ENCODE measurements at regions not wholly inside any gene's neighbourhood (a gene's known extent, or its start where the extent isn't known, plus 50 kb on each side); places are given as distances from the start of the nearest gene placed in this dataset.
"Not testable (repeated sequence)": the region's sequence is repeated elsewhere in the genome, so short reads cannot be mapped to it uniquely, and the experiment has no call there.

DNA sequence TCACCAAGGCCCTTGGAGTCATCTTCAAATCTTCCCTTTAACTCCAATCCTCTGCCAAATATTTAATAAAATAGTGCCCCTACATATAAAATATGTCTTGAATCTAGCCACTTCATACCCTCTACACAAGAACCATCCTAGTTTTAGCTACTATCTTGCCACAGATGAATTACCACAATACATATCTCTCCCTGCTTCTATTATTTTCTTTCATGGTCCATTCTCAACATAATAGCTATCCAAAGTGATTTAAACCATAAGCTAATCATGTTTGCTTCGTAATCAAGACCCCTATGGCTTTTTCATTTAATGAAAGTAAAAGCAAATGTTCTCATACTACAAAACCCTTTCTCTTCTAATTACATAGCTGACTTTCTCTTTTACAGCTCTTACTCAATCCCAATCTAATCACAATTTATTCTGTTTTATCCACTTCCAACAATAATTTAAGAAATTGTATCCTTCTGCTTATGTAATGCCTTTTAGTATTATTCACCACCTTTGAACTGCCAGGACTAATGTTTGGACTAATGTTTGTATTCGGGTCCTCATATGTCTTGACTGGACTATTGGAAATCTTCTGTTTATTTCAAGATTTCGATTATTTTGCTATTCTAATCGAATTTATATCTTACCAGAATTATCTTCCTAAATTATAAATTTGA is 412.0 kb downstream of the SLITRK1 start:
- DNase-seq (ENCODE audit: low read depth), result no peak

DNA sequence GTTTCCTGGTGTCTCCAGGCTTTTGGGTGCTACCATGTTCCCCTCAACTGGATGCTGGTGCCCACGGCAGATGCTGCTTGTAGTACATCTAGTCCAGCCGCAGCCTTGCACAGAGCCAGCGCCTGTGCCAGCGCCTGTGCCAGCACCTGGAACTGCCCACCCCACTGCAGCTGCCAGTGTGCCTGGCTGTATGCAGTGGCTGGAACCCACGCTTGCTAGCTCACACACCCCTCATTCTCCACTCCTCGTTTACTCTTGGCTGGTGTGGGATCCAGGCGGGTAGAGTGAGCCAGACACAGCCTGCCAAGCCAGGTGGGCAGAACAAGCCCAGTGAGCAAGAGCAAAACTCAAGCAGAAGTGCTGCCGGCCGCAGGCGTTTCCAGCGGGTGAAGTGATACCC is 428.6 kb downstream of the SLITRK1 start:
- no peak for DNase-seq (ENCODE audit: low read depth)

DNA sequence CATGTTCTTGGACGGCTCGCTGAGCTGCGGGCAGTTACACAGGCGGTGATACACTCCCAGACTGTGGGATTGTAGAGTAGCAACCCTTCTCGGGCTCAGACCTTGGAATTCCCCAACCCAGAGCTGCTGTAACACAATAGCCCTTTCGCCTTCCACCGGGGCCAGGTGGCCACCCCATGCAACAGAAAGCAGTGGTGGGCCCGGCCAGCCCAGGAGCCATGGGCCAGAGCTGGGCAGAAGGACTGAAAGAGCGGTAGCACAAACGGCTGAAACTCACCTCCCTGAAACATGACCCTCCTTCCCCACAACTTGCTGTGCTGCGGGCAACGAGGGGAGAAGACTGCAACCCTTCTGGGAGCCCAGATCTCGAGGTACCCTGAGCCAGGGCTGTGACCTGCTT is 429.0 kb downstream of the SLITRK1 start:
- DNase-seq (ENCODE audit: low read depth), result no peak

DNA sequence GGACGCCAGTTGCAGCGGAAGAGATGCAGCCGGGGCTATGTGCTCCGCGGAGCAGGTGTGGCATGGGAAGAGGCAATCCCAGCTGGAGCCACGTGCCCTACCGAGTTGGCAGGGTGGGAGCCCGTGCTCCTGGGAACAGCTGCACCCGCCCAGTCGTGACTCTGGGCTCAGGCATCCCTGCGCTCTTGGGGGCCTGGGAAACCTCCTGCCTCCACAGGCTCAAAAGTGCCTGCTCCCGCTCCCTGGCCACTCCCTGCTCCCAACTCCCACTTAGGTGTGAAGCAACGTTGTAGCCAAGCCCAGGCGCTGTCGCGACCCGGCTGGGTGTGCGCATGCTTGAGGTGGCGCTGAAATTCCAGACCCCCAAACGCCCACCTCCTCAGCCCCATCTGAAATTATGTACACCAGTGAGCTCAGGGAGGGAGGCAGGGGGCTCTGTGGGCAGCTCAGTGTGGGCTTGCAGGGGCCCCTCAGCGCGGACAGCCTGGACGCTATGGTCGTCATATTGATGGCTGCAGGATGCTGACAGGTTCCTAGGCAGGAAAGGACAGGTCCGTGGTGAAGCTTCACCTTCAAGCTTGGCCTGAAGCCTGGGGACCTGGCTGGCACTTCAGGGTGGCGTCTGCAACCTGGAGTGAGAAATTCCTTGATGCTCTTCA is 429.9 kb downstream of the SLITRK1 start:
- DNase-seq (ENCODE audit: low read depth), result no peak

DNA sequence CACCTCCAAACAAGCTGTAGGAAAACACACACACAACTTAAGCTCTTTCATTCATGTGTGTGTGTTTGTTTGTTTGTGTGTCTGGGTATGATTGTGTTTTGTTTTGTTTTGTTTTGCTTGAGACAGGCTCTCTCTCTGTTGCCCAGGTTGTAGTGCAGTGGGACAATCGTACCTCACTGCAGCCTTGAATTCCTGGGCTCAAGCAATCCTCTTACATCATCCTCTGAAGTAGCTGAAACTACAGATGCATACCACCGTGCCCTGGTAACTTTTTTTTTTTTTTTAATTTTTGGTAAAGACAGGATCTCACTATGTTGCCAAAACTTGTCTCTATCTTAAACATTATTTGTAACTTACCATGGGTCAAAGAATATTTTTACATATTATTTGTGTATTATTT is 431.7 kb downstream of the SLITRK1 start:
- DNase-seq (ENCODE audit: low read depth), result no peak

DNA sequence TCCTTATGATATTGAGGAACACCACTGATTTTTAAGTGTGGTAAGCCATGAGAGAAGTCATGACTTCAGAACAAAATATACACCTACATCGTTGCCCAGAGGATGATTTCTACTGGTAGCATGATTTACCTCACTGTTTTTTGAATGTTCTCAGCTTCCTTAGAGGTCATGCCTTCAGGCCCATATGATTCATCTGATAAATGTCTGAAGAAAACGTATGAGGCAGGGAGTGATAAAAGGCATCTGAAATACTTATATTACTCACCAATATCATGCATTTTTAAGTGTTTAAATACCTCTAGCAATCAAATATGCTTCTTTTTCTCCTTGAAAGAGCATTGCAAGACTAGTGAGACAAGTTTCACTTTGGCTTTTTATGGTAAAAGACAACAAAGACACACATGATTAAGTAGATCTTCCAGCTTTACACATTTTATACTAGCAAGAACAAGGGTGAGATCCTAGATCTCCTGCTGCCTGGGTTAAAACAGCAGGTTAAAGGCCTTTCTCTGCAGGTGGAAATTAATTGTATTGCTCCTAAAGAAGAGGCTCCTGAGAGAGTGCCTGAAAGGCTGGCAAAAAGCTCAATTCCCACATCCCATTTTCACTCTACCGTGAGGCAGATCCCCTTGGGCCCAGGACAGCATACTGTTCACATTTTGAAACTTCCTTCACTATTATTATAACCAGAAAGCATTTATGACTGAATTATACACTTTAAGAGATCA is 432.4 kb downstream of the SLITRK1 start:
- no peak for DNase-seq (ENCODE audit: low read depth)

DNA sequence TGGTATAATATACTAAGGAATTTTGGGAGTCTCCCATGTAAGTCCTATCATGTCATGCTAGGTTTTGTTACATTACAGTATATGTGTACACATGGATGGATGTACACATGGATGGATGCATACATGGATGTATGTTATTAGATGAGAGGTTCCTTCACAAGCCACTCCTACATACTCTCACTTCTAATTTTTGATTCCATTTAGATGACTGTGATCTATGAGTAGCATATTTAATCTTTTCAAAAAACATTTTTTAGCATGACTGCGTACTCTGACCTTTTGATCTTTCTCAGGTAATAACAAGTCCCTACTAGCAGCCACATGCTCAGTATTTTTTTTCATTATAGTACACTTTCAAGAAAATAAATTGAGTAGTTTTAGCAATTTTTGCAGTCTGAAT is 441.8 kb downstream of the SLITRK1 start:
- DNase-seq (ENCODE audit: low read depth), result no peak

DNA sequence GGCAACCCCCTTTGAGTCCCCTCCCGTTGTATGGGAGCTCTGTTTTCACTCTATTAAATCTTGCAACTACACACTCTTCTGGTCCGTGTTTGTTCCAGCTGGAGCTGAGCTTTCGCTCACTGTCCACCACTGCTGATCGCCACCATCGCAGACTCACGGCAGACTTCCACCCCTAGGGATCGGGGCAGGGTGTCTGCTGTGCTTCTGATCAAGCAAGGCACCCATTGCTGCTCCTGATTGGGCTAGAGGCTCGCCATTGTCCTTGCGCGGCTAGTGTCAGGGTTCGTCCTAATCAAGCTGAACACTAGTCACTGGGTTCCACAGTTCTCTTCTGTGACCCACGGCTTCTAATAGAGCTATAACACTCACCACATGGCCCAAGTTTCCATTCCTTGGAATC is 442.8 kb downstream of the SLITRK1 start:
- not testable (repeated sequence) for DNase-seq (ENCODE audit: low read depth)

DNA sequence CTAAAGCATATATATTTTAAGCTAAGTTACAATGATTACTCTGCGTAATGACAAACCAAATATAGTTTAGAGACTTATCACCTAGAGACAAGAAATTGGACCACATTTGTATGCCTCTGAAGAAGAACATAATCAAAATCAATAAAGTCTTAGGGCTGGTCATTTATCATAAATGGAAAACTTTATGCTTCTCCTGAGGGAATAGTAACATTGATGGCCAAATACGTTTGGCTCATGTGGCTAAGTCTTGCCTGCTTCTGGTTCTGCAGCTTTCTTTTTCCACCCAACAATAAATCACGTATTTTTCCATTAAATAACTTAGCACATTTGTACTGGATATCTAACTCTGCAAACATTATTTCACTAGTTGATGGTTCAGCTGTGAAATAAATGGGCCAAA is 458.4 kb downstream of the SLITRK1 start:
- no peak for DNase-seq (ENCODE audit: low read depth)

DNA sequence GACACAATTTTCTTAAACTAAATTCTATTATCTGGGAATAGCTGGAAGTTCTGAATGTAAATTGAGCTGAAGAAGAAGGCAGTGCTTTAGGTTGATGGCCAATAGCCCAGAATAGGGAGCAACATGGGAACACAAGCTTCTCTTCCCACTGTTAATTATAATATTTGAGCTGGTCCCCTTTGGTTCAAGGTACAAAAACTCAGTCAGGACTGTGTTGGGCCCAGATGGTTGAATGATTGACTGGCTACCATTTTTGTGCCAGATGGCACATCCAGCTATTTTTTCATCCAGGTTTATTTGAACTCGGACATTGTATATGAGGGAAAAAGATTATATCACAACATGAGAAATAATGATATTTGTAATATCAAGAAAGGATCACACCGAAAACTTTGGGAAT is 458.9 kb downstream of the SLITRK1 start:
- DNase-seq (ENCODE audit: low read depth), result no peak

DNA sequence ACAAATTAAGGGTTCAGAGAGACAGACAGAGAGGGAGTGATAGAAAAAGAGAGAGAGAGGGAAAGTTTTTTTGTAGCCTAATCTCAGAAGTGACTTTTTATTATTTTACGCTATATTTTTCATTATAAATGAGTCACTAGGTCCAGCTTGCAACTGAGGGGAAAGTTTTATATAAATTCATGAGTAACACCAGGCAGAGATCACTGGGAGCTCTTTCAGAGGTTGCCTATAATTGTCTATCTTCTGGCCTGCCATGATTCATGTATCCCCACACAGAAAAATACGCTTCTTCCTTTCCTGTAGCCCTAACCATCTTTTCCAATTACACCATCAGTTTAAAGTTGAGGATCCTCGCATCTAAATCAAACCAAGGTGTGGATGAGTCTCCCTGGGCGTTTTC is 467.9 kb downstream of the SLITRK1 start:
- DNase-seq (ENCODE audit: low read depth), result no peak

DNA sequence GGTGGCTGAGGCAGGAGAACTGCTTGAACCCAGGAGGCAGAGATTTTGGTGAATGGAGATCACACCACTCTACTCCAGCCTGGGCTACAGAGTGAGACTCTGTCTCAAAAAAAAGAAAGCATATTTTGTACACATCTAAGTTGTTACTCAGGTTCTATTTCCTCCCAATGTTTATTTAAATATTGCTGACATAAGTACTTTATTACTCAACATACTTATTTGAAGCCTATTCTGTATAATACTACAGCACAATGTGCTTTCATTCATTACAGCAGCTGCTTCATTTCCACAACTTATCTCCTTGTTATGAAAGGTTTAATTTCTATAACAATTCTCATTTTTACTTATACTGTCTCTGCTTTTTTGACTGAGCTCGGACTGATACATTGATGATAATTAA is 495.7 kb downstream of the SLITRK1 start:
- no peak for DNase-seq (ENCODE audit: low read depth)

DNA sequence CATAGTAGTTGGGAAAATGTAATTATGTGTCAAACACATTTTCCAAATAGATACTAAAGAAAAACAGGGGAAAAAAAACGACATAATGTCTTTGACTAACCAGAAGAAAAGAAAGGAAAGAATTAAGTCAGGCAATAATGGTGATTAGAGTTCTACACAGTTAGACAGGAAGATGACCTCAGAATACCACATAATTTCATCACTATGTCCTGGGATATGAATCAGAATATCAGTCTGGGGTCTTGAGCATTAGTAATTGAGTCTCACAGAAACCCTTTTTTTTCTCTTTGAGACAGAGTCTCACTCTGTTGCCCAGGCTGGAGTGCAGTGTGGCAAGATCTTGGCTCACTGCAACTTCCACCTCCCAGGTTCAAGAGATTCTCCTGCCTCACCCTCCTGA is 503.4 kb downstream of the SLITRK1 start:
- DNase-seq (ENCODE audit: low read depth), result no peak

DNA sequence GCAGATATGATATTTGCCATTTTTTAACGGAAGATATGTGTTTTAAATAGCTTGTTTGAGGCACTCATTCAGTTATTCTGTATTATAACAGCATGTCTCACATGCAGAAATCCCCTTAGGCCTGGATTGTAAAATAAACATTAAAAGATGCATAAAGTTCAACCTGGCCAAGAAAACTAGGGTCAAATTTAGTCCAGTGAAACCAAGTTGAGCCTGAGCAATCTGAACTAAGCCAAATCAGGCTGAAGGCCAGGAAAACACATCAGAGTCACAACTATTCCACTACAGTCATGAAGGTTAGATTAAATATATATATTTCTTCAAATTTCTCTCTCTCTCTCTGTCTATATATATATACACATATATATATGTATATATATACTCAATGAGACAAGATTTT is 504.8 kb downstream of the SLITRK1 start:
- DNase-seq (ENCODE audit: low read depth), result no peak

DNA sequence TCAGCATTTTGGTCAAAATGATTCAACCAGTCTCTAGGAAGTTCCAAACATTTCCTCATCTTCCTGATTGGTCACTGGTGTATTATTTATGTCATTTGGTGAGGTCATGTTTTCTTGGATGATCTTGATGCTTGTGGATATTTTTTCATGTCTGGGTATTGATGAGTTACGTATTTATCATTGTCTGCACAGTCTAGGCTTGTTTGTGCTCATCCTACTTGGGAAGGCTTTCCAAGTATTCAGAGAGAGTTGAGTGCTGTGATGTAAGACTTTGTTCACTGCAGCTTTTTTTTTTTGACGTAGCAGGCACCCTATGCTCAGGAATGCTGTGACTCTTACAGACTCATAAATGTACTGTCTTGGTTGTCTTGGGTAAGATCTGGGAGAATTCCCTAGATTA is 509.5 kb downstream of the SLITRK1 start:
- no peak for DNase-seq (ENCODE audit: low read depth)

DNA sequence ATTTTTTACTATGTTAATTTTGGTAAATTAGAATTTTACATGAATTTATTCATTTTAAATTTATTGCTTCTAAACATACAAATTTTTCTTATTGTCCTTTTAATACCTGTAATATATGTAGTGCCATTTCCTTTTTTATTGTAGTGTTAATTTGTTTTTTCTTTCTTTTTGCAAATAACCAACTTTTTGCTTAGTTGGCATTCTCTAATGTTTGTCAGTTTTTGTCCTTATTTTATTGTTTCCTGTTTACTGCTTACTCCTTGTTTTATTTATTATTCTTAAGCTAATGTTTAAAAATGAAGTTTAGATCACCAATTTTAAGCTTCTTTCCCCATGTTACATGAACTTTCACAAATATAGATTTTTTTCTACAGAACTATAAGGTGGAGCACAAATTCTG is 516.6 kb downstream of the SLITRK1 start:
- no peak for DNase-seq (ENCODE audit: low read depth)

DNA sequence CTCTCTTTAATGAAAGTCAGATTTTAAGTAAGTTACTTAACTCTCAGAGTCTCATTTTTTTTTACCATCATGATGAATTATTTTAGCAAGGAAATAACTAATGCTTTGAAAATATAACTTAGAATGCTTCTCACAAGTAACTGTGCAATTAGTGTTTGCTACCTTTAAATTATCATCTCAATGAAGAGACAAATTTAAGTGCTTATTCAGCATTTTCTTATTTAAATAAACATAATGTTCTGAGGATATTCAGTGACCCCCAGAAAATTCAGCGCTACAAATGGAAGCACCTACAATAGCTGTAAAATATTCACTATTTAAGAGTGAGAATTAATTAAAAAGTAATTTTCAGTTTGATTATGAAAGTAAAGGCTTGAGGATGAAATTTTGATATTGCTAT is 527.2 kb downstream of the SLITRK1 start:
- no peak for DNase-seq (ENCODE audit: low read depth)

DNA sequence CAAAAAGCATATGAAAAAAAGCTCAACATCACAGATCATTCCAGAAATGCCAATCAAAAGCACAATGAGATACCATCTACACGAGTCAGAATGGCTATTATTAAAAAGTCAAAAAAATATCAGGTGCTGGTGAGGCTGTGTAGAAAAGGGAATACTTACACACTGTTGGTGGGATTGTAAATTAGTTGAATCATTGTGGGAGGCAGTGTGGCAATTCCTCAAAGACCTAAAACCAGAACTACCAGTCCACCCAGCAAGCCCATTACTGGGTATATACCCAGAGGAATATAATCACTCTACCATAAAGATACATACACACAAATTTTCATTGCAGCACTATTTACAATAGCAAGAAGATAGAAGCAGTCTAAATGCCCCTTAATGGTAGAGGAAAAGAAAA is 529.9 kb downstream of the SLITRK1 start:
- no peak for DNase-seq (ENCODE audit: low read depth)

DNA sequence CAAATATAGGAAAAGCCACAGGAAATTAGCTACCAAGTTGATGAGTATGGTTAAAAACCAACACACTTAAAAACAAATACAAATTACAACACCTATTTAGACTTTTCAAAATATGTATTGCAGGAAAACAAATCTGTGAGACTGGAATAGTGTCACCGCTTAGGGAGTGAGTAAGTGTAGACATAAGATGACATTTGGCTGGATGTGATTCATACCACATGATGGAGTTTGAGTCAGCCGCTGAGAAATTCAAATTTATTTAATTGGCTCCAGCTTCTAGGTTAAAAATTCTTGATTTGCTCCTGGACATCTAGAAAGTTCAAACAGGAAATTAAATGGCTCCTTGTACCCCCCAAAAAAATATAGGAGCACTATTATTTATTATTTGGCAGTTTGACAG is 531.7 kb downstream of the SLITRK1 start:
- DNase-seq (ENCODE audit: low read depth), result no peak

DNA sequence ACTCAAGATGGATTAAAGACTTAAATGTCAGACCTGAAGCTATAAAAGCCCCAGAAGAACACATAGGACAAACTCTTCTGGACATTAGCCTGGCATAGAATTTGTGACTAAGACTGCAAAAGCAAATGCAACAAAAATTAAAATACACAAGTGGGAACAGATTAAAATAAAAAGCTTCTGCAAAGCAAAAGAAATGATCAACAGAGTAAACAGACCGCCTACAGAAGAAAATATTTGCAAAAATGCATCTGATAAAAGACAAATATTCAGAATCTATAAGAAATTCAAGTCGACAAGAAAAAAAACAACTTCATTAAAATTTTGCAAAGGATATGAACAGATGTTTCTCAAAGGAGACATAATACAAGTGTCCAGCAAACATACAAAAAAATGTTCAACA is 537.8 kb downstream of the SLITRK1 start:
- no peak for DNase-seq (ENCODE audit: low read depth)

DNA sequence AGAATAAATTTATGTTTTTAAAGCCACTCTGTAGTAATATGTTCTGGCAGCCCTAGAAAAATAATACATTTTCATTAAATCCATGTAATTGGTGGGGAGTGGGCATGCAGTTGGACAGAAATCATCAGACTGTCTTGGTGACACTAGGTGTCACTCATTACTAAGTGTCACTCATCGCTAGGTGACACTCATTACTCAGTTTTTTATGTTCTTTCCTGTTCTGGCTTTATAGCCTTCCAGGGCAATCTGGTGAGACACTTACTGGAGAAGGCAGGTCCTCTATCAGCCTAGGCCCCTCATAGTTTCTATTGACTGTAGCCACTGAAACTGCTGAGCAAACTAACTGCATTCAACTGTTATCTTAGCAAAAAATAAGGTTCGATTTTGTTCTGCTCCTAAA is 542.1 kb downstream of the SLITRK1 start:
- no peak for DNase-seq (ENCODE audit: low read depth)

DNA sequence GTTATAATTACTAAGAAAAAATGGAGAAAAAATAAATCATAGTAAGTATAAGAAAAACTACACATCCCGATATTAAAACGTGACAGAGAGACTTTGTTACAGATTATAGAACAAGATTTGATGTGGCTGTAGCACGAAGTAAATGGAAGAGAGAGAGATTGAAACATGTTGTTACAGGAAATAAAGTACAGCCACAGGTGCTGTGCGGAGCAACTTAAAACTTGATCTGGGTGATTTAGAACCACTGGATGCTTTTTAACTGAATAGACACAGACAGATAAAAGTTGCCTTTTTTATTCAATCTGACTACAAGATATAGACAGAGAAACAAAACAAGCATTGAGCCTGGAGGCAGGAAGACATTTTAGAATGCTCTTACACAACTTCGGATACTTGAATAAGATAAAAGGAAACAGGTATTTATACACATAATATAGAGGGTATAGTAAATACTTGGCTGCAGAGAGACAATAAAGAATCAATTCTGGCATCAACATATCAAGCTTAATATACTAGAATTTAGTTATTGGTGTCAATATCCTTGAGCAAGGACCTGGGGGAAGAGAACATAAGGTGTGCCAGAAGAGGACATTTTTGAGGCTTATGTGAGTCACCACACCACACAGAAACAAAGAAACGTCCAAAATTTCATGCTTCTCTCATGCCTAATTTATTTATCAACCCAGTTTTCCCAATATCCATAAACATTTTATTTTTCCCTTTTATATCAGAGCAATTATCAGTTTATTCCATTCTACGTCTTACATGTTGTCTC is 548.5 kb downstream of the SLITRK1 start:
- no peak for DNase-seq (ENCODE audit: low read depth)

DNA sequence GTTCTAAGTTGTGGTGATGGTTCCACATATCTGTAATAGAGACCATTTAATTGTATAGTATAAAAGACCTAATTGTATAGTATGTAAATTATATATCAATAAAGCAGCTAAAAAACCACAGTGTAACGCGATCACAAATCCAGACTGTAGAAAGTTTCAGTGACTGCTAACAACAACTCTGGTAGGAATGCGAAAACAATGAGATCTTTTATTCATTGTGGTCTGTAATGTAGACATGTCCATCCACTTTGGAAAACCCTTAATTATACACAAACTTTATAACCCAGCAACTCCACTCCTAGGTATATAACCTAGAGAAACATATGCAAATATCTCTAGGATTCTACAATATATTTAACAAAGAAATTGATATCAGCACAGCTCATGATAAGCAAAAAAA is 549.5 kb downstream of the SLITRK1 start:
- no peak for DNase-seq (ENCODE audit: low read depth)
